GM21381 (cell line): ENCODE measurements at regions not wholly inside any gene's neighbourhood (a gene's known extent, or its start where the extent isn't known, plus 50 kb on each side); places are given as distances from the start of the nearest gene placed in this dataset.

Source experiments
- ATAC-seq: cut with Tn5 transposase; IDR thresholded peaks from one replicate; pipeline ENCODE4 v1.9.1; 2021; ENCODE audit warnings: mild to moderate bottlenecking, moderate library complexity; ENCODE audit not compliant: unreplicated experiment

DNA sequence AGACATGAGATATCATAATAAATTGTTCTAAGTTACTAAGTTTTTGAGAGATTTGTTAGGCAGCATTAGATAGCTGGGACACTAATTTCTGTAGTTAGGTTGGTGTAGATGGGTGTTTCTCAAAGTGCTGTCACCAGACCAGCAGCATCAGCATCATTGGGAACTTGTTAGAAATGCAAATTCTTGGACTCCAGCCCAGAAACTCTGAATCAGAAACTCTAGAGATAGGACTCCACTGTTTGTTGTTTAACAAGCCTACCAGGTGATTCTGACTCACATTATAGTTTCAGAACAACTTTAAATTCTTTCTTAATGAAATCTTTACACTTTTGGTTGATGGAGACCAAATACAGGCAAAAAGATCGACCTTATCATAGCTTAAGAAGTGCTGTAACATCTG is 173.7 kb downstream of the PABPC4L start:
- ATAC-seq = no peak

DNA sequence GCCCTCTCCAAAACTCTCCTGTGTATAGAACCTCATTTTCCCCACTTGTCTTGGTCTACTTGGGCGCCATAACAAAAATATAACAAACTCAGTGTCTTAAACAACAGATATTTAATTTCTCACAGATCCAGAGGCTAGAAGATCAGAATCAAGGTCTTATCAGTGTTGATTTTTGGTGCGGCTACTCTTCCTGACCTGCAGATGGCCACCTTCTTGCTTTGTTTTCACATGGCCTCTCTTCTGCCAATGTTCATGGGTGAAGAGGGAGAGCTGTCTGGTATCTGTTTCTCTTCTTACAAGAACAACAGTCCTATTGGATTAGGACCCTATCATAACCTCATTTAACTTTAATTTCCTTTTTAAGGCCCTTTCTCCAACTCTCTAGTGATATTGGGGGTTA is 177.3 kb downstream of the PABPC4L start:
- no peak for ATAC-seq

DNA sequence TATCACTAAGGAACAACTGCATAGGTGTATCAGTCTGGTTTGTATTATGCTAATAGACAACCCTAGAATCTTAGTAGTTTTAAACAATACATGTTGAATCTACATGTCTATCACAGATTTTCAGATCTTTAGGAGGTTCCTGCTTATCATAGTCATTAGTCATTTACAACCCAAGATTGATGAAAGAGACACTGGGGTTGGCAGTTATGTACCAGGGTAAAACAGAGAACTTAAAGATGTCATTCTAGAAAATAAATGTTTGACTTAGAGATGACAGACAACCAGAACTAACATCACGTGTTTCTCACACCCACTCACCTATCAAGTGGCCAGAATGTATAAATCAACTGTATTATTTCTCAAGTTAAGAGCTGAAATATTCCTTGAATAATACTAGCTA is 181.9 kb downstream of the PABPC4L start:
- ATAC-seq = no peak

GRCh38 chr4:134018846-134019245 is 182.7 kb downstream of the PABPC4L start:
- no peak for ATAC-seq

GRCh38 chr4:134001057-134001456 is 200.5 kb downstream of the PABPC4L start:
- ATAC-seq = no peak

- ATAC-seq = no peak
Measured at GRCh38 chr4:133997436-133997835, 204.2 kb downstream of the PABPC4L start.

DNA sequence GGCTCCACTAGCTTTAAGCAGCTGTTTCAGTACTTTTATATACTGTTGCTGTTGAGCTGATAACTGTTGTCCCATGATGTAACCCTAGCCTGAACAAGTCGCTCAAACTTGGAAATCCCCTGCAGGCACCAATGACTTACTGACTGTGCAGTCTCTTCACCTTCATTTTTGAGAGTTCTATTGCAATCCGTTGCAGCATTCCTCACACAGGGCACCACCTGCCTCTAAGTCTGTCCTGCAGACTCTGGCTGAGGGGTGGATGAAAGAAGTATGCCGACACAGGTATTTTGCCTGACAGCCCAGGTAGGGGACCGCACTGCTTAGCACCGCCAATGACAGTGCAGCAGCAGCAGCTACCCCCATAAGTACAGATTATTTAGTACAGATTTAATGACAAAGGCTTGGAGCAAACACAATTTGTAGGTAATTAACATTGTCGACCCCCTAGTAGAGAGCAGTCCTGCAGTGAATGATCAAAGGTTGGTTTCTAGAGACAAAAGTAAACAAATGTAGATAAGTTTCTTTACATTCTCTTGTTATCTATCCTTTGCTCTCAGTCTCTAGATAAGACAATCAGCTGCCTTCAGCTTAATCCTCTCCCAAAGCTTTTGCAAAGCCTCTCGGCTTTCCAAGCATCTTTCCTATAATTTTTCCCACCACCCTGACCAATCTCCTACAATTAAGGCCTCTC is 205.0 kb downstream of the PABPC4L start:
- ATAC-seq = no peak

- no peak for ATAC-seq
Measured at GRCh38 chr4:133995243-133995960, 206.2 kb downstream of the PABPC4L start.

DNA sequence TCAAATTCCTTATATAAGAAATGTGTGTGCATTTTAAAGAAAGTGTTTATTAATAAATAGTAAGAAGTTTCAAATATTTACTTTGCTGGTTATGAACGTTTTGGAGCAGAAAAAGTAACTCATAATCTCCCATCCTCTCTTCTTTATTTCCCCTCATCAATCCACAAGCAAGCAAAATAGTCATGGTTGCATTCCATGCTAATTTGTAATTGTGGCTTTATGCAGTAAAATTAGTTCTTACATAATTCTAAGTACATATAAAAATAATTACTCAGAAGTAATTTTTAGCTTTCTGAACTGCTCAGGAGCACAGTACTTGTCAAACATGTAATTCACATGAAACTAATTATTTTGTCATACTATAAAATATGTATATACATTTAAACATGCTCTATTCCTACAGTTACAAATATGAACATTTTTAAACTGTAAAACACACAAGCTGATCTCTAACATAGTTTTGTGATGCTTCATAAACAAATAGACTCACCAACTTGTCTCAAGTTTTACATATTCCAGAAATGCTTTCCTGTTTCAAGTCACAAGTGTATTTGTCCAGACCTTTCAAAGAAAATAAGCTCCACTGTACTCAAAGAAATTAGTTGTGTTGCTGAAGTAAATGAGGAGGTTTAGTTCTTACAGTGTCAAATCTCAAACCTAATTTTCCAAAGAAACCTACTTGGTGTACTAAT is 218.9 kb downstream of the PABPC4L start:
- ATAC-seq = no peak

DNA sequence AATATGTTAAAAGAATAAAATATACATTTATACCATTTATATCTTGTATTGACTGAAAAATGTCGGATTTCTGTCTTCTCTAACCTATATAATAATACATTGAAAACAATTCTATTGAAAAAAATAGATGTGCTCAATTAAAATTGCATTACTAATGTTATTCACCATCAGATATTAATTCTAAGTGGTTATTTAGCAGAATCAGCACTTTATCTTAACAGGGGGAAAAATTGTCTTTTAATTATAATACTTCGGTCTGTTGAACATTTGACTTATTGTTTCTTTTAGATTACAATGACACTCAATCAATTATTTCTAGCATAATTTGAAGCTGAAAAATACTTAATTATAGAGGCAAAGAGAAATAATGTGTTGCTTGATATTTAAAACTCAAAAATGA is 220.3 kb downstream of the PABPC4L start:
- no peak for ATAC-seq

GRCh38 chr4:133972586-133972985 is 229.0 kb downstream of the PABPC4L start:
- ATAC-seq = no peak

DNA sequence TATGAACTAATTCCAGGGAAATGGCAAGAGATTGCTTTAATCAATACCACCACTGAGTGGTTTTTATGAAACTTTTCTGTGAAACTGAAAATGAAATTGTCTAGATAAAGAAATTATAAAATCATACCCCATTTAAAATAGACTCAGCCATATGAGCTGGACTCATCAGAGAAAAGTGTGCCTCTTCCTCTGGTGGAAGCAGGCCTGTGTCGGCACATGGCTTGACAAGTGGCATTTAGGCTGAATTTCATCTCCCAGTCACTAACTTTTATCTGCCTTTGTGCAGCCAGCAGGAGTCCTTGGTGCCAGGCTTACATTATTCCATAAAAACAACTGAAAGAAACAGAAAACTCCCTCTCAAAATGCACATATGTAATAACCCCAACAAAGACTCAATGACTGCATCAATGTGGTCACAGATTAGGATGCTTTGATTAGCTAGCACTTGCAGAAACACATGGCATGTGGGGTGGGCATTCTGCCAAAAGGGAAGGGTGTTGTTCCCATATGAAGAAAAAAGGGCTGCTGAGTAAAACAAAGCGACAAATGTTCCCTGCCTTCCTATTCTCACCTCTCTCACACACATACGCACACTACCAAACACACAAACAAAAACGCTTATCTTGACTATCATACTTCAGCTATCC is 232.3 kb downstream of the PABPC4L start:
- ATAC-seq = no peak

GRCh38 chr4:133968174-133968573 is 233.4 kb downstream of the PABPC4L start:
- no peak for ATAC-seq

DNA sequence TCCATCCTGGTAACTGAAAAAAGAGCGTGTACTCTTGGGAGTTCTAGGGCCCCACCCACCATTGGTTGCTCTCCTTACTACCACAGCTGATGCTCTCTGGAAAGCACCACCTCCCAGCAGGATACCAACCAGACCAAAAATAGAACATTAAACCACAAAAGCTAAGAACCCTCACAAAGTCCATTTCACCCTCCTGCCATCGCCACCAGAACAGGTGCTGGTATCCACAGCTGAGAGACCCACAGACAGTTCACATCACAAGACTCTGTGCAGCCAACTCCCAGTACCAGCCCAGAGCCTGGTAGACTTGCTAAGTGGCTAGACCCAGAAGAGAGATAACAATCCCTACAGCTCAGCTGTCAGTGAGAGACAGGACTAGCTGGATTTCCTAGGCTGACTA is 240.6 kb downstream of the PABPC4L start:
- no peak for ATAC-seq

DNA sequence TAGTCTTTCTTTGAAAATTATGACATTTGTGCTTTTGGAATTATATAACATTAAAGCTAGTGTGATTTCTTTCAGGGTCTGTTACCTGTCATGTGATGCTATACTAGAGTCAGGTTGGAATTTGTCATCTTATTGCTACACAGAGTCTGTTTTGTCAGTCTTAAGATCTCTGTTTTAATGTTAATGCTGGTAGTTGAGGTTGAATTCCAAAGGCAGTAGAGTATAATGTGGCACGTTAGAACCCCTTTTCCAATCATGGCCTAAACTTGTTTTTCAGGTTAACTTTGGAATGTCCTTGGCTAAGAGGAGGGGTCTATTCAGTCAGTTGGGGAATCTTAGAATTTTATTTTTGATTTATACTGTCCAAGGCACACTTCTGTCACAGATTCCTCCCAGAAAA is 258.5 kb downstream of the PABPC4L start:
- no peak for ATAC-seq

- ATAC-seq = no peak
Measured at GRCh38 chr4:133938061-133938460, 263.5 kb downstream of the PABPC4L start.

GRCh38 chr4:133929531-133930239 is 271.9 kb downstream of the PABPC4L start:
- ATAC-seq = no peak

GRCh38 chr4:133921280-133922195 is 280.1 kb downstream of the PABPC4L start:
- ATAC-seq = no peak

- no peak for ATAC-seq
Measured at GRCh38 chr4:133920236-133920635, 281.4 kb downstream of the PABPC4L start.

GRCh38 chr4:133910165-133910564 is 291.4 kb downstream of the PABPC4L start:
- ATAC-seq = no peak
